ENCODE measurements at regions not wholly inside any gene's neighbourhood (a gene's known extent, or its start where the extent isn't known, plus 50 kb on each side); places are given as distances from the start of the nearest gene placed in this dataset.

- H3K36me3 ChIP-seq (ENCODE audit: control insufficient read depth, insufficient read depth, low read length) = no peaks in the 10 kb centered on the region
- H3K4me3 ChIP-seq (ENCODE audit: low read depth, low read length) = no peak overlapping the region
- no peaks in the 10 kb centered on the region for H3K27me3 ChIP-seq (ENCODE audit: control insufficient read depth, insufficient read depth, low read length)
- H3K4me1 ChIP-seq (ENCODE audit: control insufficient read depth, insufficient read depth, low read length) = peaks cover 8% of the 10 kb centered on the region
- H3K9ac ChIP-seq (ENCODE audit: low read depth, low read length) = no peak overlapping the region
- H3K27ac ChIP-seq (ENCODE audit: low read depth, low read length) = no peak overlapping the region
- peaks cover 21% of the 10 kb centered on the region; the same call in 1 of the 2 replicates for H3K9me3 ChIP-seq (ENCODE audit: control insufficient read depth, insufficient read depth, low read length)
Measured at GRCh38 chr16:8203101-8203500, 387.2 kb downstream of the TMEM114 start.

- no peak overlapping the region for H3K27ac ChIP-seq (ENCODE audit: low read depth, low read length)
- H3K9me3 ChIP-seq (ENCODE audit: control insufficient read depth, insufficient read depth, low read length) = peaks cover 21% of the 10 kb centered on the region; the same call in 1 of the 2 replicates
- no peaks in the 10 kb centered on the region for H3K27me3 ChIP-seq (ENCODE audit: control insufficient read depth, insufficient read depth, low read length)
- H3K9ac ChIP-seq (ENCODE audit: low read depth, low read length) = no peak overlapping the region
- no peak overlapping the region for H3K4me3 ChIP-seq (ENCODE audit: low read depth, low read length)
- H3K4me1 ChIP-seq (ENCODE audit: control insufficient read depth, insufficient read depth, low read length) = peaks cover 8% of the 10 kb centered on the region
- no peaks in the 10 kb centered on the region for H3K36me3 ChIP-seq (ENCODE audit: control insufficient read depth, insufficient read depth, low read length)
Measured at GRCh38 chr16:8200839-8201238, 389.5 kb downstream of the TMEM114 start.

DNA sequence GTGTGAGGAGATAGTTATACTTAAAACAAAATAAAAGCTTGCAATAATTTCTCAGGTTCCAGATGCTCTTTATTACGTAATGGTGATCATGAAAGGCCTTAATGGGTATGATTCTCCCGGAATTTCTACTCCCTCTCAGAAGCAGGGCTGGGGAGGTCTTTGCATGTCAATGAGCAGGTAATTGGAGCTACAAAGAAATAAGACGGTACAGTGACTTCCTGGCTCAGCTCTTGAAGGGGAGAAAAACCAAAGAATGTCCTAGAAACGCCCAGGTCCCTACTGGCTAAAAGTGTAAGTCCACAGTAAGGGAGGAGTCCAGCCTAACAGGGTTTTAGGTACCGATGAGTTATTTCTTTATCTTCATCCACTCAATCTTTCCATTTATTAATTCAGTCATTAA, 390.9 kb downstream of the TMEM114 start:
- Histone ChIP-seq H3K9ac (ENCODE audit: low read depth, low read length) (no peak overlapping the region), H3K27me3 (ENCODE audit: control insufficient read depth, insufficient read depth, low read length) (no peaks in the 10 kb centered on the region), H3K4me1 (ENCODE audit: control insufficient read depth, insufficient read depth, low read length) (peaks cover 8% of the 10 kb centered on the region), H3K9me3 (ENCODE audit: control insufficient read depth, insufficient read depth, low read length) (peaks cover 21% of the 10 kb centered on the region; the same call in 1 of the 2 replicates), H3K4me3 (ENCODE audit: low read depth, low read length) (no peak overlapping the region), H3K36me3 (ENCODE audit: control insufficient read depth, insufficient read depth, low read length) (no peaks in the 10 kb centered on the region), H3K27ac (ENCODE audit: low read depth, low read length) (no peak overlapping the region)

GRCh38 chr16:8194794-8195193, 395.5 kb downstream of the TMEM114 start:
- Histone ChIP-seq H3K4me3 (ENCODE audit: low read depth, low read length) (no peak overlapping the region), H3K9ac (ENCODE audit: low read depth, low read length) (no peak overlapping the region), H3K4me1 (ENCODE audit: control insufficient read depth, insufficient read depth, low read length) (peaks cover 8% of the 10 kb centered on the region), H3K9me3 (ENCODE audit: control insufficient read depth, insufficient read depth, low read length) (no peaks in the 10 kb centered on the region), H3K27me3 (ENCODE audit: control insufficient read depth, insufficient read depth, low read length) (no peaks in the 10 kb centered on the region), H3K36me3 (ENCODE audit: control insufficient read depth, insufficient read depth, low read length) (no peaks in the 10 kb centered on the region), H3K27ac (ENCODE audit: low read depth, low read length) (no peak overlapping the region)

- Histone ChIP-seq H3K36me3 (ENCODE audit: control insufficient read depth, insufficient read depth, low read length) (no peaks in the 10 kb centered on the region), H3K4me3 (ENCODE audit: low read depth, low read length) (no peak overlapping the region), H3K27me3 (ENCODE audit: control insufficient read depth, insufficient read depth, low read length) (no peaks in the 10 kb centered on the region), H3K9me3 (ENCODE audit: control insufficient read depth, insufficient read depth, low read length) (no peaks in the 10 kb centered on the region), H3K27ac (ENCODE audit: low read depth, low read length) (no peak overlapping the region), H3K9ac (ENCODE audit: low read depth, low read length) (no peak overlapping the region), H3K4me1 (ENCODE audit: control insufficient read depth, insufficient read depth, low read length) (no peaks in the 10 kb centered on the region)
Measured at GRCh38 chr16:8188841-8189240, 401.5 kb downstream of the TMEM114 start.

DNA sequence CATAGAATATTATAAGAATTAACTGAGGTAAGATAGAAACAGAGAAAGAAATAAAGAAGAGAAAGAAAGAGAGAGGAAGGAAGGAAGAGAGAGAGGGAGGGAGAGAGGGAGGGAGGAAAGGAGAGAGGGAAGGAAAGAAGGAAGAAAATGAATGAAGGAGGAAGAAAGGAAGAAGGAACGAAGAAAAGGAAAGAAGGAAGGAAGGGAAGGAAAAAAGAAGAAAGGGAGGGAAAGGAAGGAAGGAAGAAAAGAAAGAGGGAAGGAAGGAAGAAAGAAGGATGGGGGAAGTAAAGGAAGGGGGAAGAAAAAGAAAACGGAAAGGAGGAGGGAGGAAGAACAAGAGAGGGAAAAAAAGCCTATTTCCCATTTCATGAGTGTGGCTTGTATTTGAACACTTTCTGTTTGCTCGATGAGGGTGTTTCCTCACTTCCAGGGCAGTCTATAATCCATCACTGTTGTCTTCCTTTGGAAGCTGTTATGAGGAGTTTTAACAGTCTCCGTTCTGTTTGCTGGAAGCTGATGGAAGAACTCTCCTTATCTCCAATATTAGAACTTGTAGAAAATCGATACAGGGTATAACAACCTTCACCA, 402.4 kb downstream of the TMEM114 start:
- H3K9ac ChIP-seq (ENCODE audit: low read depth, low read length) = no peak overlapping the region
- H3K27me3 ChIP-seq (ENCODE audit: control insufficient read depth, insufficient read depth, low read length) = no peaks in the 10 kb centered on the region
- H3K9me3 ChIP-seq (ENCODE audit: control insufficient read depth, insufficient read depth, low read length) = no peaks in the 10 kb centered on the region
- no peak overlapping the region for H3K4me3 ChIP-seq (ENCODE audit: low read depth, low read length)
- H3K36me3 ChIP-seq (ENCODE audit: control insufficient read depth, insufficient read depth, low read length) = no peaks in the 10 kb centered on the region
- H3K4me1 ChIP-seq (ENCODE audit: control insufficient read depth, insufficient read depth, low read length) = no peaks in the 10 kb centered on the region; the same call in 1 of the 2 replicates
- no peak overlapping the region for H3K27ac ChIP-seq (ENCODE audit: low read depth, low read length)

DNA sequence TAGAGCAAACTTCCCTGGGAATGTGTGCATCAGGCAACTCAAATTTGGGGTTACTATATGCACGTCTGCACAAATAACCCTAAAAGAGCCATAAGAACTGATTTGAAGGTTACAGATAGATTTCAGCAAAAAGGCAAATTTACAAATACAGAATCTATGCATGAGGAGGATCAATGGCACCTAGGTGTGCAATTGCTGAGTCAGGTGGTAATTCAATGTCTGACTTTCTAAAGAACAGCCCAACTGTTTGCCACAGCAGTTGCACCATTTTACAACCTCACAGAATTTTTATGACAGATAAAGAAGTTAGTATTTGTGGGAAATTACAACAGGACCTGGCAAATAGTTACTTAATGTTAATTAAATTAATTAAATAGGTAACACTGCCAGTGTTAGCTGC, 405.5 kb downstream of the TMEM114 start:
- no peaks in the 10 kb centered on the region for H3K27me3 ChIP-seq (ENCODE audit: control insufficient read depth, insufficient read depth, low read length)
- H3K4me1 ChIP-seq (ENCODE audit: control insufficient read depth, insufficient read depth, low read length) = peaks cover 2% of the 10 kb centered on the region; the same call in 1 of the 2 replicates

GRCh38 chr16:8183176-8184099, 406.9 kb downstream of the TMEM114 start:
- H3K9ac ChIP-seq (ENCODE audit: low read depth, low read length) = no peak overlapping the region
- no peaks in the 10 kb centered on the region for H3K27me3 ChIP-seq (ENCODE audit: control insufficient read depth, insufficient read depth, low read length)
- H3K4me3 ChIP-seq (ENCODE audit: low read depth, low read length) = no peak overlapping the region
- no peak overlapping the region for H3K27ac ChIP-seq (ENCODE audit: low read depth, low read length)
- no peaks in the 10 kb centered on the region for H3K9me3 ChIP-seq (ENCODE audit: control insufficient read depth, insufficient read depth, low read length)
- H3K4me1 ChIP-seq (ENCODE audit: control insufficient read depth, insufficient read depth, low read length) = peaks cover 7% of the 10 kb centered on the region
- H3K36me3 ChIP-seq (ENCODE audit: control insufficient read depth, insufficient read depth, low read length) = no peaks in the 10 kb centered on the region

More for the DNA sequence above, 405.5 kb downstream of the TMEM114 start:
- no peaks in the 10 kb centered on the region for H3K9me3 ChIP-seq (ENCODE audit: control insufficient read depth, insufficient read depth, low read length)
- no peaks in the 10 kb centered on the region for H3K36me3 ChIP-seq (ENCODE audit: control insufficient read depth, insufficient read depth, low read length)
- no peak overlapping the region for H3K27ac ChIP-seq (ENCODE audit: low read depth, low read length)
- no peak overlapping the region for H3K9ac ChIP-seq (ENCODE audit: low read depth, low read length)
- H3K4me3 ChIP-seq (ENCODE audit: low read depth, low read length) = no peak overlapping the region

- H3K9ac ChIP-seq (ENCODE audit: low read depth, low read length) = no peak overlapping the region
- H3K9me3 ChIP-seq (ENCODE audit: control insufficient read depth, insufficient read depth, low read length) = no peaks in the 10 kb centered on the region
- no peaks in the 10 kb centered on the region for H3K27me3 ChIP-seq (ENCODE audit: control insufficient read depth, insufficient read depth, low read length)
- no peaks in the 10 kb centered on the region for H3K36me3 ChIP-seq (ENCODE audit: control insufficient read depth, insufficient read depth, low read length)
- H3K4me1 ChIP-seq (ENCODE audit: control insufficient read depth, insufficient read depth, low read length) = peaks cover 11% of the 10 kb centered on the region
- no peak overlapping the region for H3K4me3 ChIP-seq (ENCODE audit: low read depth, low read length)
- H3K27ac ChIP-seq (ENCODE audit: low read depth, low read length) = no peak overlapping the region
Measured at GRCh38 chr16:8182761-8183160, 407.6 kb downstream of the TMEM114 start.

- Histone ChIP-seq H3K27ac (ENCODE audit: low read depth, low read length) (no peak overlapping the region), H3K9ac (ENCODE audit: low read depth, low read length) (no peak overlapping the region), H3K27me3 (ENCODE audit: control insufficient read depth, insufficient read depth, low read length) (no peaks in the 10 kb centered on the region), H3K4me1 (ENCODE audit: control insufficient read depth, insufficient read depth, low read length) (peaks cover 11% of the 10 kb centered on the region), H3K9me3 (ENCODE audit: control insufficient read depth, insufficient read depth, low read length) (no peaks in the 10 kb centered on the region), H3K4me3 (ENCODE audit: low read depth, low read length) (no peak overlapping the region), H3K36me3 (ENCODE audit: control insufficient read depth, insufficient read depth, low read length) (no peaks in the 10 kb centered on the region)
Measured at GRCh38 chr16:8179615-8180014, 410.7 kb downstream of the TMEM114 start.

GRCh38 chr16:8178271-8178670, 412.0 kb downstream of the TMEM114 start:
- no peak overlapping the region for H3K27ac ChIP-seq (ENCODE audit: low read depth, low read length)
- no peaks in the 10 kb centered on the region for H3K27me3 ChIP-seq (ENCODE audit: control insufficient read depth, insufficient read depth, low read length)
- no peak overlapping the region for H3K9ac ChIP-seq (ENCODE audit: low read depth, low read length)
- H3K9me3 ChIP-seq (ENCODE audit: control insufficient read depth, insufficient read depth, low read length) = no peaks in the 10 kb centered on the region
- no peak overlapping the region for H3K4me3 ChIP-seq (ENCODE audit: low read depth, low read length)
- H3K36me3 ChIP-seq (ENCODE audit: control insufficient read depth, insufficient read depth, low read length) = no peaks in the 10 kb centered on the region
- peaks cover 11% of the 10 kb centered on the region for H3K4me1 ChIP-seq (ENCODE audit: control insufficient read depth, insufficient read depth, low read length)

Measured in HUES48 (cell line).